Keratinocyte (primary cell): ENCODE measurements at regions not wholly inside any gene's neighbourhood (a gene's known extent, or its start where the extent isn't known, plus 50 kb on each side); places are given as distances from the start of the nearest gene placed in this dataset.

Experiments
- DNase-seq: peaks from one replicate; pipeline ENCODE4 v3.0.0-alpha.2; 2011; ENCODE audit warnings: low read depth, missing footprints, low spot score
- FAIRE-seq: peaks from 2 replicates; lab custom pipeline; 2011; peaks lifted over from hg19 to GRCh38; lab: Jason Lieb, UNC
- H2AFZ ChIP-seq: 2 replicates; pipeline ENCODE4 v1.6.0; 2012; ENCODE audit warnings: low read length, control low read depth, inconsistent platforms; ENCODE audit not compliant: control insufficient read depth
- H3K27ac ChIP-seq: 2 replicates; pipeline ENCODE4 v1.5.1; 2011; ENCODE audit warnings: low read length; ENCODE audit not compliant: control insufficient read depth, insufficient read depth
- H3K27me3 ChIP-seq: 3 replicates; pipeline ENCODE4 v1.6.0; 2011; ENCODE audit warnings: low read length; ENCODE audit not compliant: control insufficient read depth, insufficient read depth; ENCODE audit errors: extremely low read depth
- H3K36me3 ChIP-seq, 2 experiments: 2 replicates in 1 of 2; 3 replicates in 1 of 2; pipeline ENCODE4 v1.5.1; 2011; ENCODE audit warnings: low read length in 2 of 2, mild to moderate bottlenecking in 1 of 2; ENCODE audit not compliant: control insufficient read depth in 2 of 2, insufficient read depth in 2 of 2; ENCODE audit errors: extremely low read depth in 1 of 2
- H3K4me1 ChIP-seq: 3 replicates; pipeline ENCODE4 v1.5.1; 2011; ENCODE audit warnings: low read length; ENCODE audit not compliant: control insufficient read depth, insufficient read depth; ENCODE audit errors: extremely low read depth
- H3K4me2 ChIP-seq: 3 replicates; pipeline ENCODE4 v1.6.0; 2011; ENCODE audit warnings: low read depth, low read length; ENCODE audit not compliant: control insufficient read depth, insufficient read depth; ENCODE audit errors: extremely low read depth
- H3K4me3 ChIP-seq, 3 experiments: fragments of 200-600 bp in 1 of 3; sonication (generic) in 1 of 3; 2 replicates in 2 of 3; 3 replicates in 1 of 3; pipeline ENCODE4 v1.5.1; 2011 to 2016; ENCODE audit warnings: low read length in 3 of 3, mild to moderate bottlenecking in 3 of 3, control low read depth in 2 of 3, inconsistent platforms in 1 of 3, low read depth in 1 of 3, mixed read lengths in 1 of 3, mixed run types in 1 of 3, moderate library complexity in 1 of 3; ENCODE audit not compliant: control insufficient read depth in 2 of 3, insufficient read depth in 2 of 3; ENCODE audit errors: extremely low read depth in 1 of 3
- H3K79me2 ChIP-seq: 2 replicates; pipeline ENCODE4 v1.6.0; 2012; ENCODE audit warnings: low read length; ENCODE audit not compliant: control insufficient read depth, insufficient read depth
- H3K9ac ChIP-seq: 3 replicates; pipeline ENCODE4 v1.6.0; 2011; ENCODE audit warnings: low read length; ENCODE audit not compliant: control insufficient read depth, insufficient read depth; ENCODE audit errors: extremely low read depth
- H3K9me1 ChIP-seq: 3 replicates; pipeline ENCODE4 v1.6.0; 2011; ENCODE audit warnings: low read length; ENCODE audit not compliant: control insufficient read depth, insufficient read depth; ENCODE audit errors: extremely low read depth
- H3K9me3 ChIP-seq: 2 replicates; pipeline ENCODE4 v1.5.1; 2012; ENCODE audit warnings: low read depth, low read length; ENCODE audit not compliant: control insufficient read depth
- H4K20me1 ChIP-seq: 3 replicates; pipeline ENCODE4 v1.6.0; 2011; ENCODE audit warnings: low read length; ENCODE audit not compliant: control insufficient read depth, insufficient read depth; ENCODE audit errors: extremely low read depth
- EZH2 ChIP-seq: IDR thresholded peaks from one replicate; pipeline ENCODE4 v1.6.1; 2012; ENCODE audit warnings: inconsistent platforms, mild to moderate bottlenecking, low read length, moderate library complexity
- dilution Hi-C: fragments of 300-500 bp; cut with MboI; formaldehyde crosslinking; loops from one replicate; pipeline ENCODE4 v1.7.0; 2020; ENCODE audit warnings: low sequenced_read_pairs; ENCODE audit not compliant: extremely low pct_ligation_motif_present
- TF ChIP-seq, protein P1 (sequence below), 3 experiments: IDR thresholded peaks in 1 of 3; conservative IDR thresholded peaks in 1 of 3; optimal IDR thresholded peaks in 1 of 3; 2 replicates in 2 of 3; 3 replicates in 1 of 3; pipeline versions ENCODE3 to v1.5.1; 2011; ENCODE audit warnings: low read length in 3 of 3, mild to moderate bottlenecking in 3 of 3, moderate library complexity in 2 of 3, control low read depth in 1 of 3, inconsistent platforms in 1 of 3; ENCODE audit not compliant: insufficient read depth in 2 of 3; ENCODE audit errors: extremely low read depth in 1 of 3

DNA sequence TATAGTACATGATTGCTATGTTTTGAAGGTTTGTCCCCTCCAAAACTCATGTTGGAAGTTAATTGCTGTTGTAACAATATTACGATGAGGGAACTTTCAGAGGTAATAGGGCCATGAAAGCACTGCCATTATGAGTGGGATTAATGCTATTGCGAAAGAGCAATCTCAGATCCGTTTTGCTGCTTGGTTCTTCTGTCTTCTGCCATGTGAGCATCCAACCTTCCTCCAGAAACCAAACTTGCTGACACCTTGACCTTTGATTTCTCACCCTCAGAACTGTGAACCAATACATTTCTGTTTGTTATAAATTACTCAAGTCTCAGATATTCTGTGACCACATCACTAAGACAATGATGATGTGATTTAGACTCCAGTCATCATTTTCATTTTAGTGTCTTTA, 2590.9 kb downstream of the PCDH9 start:
- H4K20me1 ChIP-seq, result no peaks in the 10 kb centered on the region
- no peaks in the 10 kb centered on the region for H3K36me3 ChIP-seq
- dilution Hi-C loops, result no loop called here
- DNase-seq, result no peak
- H3K9me1 ChIP-seq, result no peaks in the 10 kb centered on the region
- no peaks in the 10 kb centered on the region for H3K9me3 ChIP-seq
- H3K4me1 ChIP-seq, result no peaks in the 10 kb centered on the region
- no peak for FAIRE-seq
- H3K27me3 ChIP-seq, result no peaks in the 10 kb centered on the region
- H2AFZ ChIP-seq, result no peak overlapping the region
- no peak overlapping the region for H3K27ac ChIP-seq
- TF ChIP-seq, protein P1, sequence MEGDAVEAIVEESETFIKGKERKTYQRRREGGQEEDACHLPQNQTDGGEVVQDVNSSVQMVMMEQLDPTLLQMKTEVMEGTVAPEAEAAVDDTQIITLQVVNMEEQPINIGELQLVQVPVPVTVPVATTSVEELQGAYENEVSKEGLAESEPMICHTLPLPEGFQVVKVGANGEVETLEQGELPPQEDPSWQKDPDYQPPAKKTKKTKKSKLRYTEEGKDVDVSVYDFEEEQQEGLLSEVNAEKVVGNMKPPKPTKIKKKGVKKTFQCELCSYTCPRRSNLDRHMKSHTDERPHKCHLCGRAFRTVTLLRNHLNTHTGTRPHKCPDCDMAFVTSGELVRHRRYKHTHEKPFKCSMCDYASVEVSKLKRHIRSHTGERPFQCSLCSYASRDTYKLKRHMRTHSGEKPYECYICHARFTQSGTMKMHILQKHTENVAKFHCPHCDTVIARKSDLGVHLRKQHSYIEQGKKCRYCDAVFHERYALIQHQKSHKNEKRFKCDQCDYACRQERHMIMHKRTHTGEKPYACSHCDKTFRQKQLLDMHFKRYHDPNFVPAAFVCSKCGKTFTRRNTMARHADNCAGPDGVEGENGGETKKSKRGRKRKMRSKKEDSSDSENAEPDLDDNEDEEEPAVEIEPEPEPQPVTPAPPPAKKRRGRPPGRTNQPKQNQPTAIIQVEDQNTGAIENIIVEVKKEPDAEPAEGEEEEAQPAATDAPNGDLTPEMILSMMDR (optimal IDR thresholded peaks at IDR 0.05 in 1 of 3, IDR thresholded peaks at IDR 0.05 in 1 of 3, conservative IDR thresholded peaks at IDR 0.05 in 1 of 3; ENCODE audit: extremely low read depth in 1 of 3, insufficient read depth in 2 of 3, low read length in 3 of 3), result no peak
- TF ChIP-seq EZH2, result no peak
- no peak overlapping the region for H3K9ac ChIP-seq
- no peak overlapping the region for H3K4me3 ChIP-seq
- no peak overlapping the region for H3K4me2 ChIP-seq
- H3K79me2 ChIP-seq, result no peaks in the 10 kb centered on the region

DNA sequence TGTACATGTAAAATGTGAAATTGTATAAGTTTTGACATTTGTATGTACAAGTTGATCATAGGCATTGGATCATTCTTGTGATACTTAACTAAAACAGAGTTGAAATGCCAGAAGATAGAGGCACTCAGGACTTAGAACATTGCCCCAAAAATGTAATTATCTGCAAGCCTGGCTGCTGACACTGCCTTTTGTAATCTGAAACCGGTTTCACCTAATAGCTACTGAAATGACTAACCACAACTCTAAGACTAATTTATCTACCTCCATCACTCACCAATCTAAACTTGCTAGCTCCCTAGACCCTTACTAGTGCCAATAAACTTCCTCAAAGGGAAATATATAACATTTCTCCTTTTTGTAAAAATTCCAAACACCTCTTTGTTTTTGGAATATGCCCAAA, 2596.2 kb downstream of the PCDH9 start:
- no peak overlapping the region for H3K4me2 ChIP-seq
- H3K27ac ChIP-seq, result no peak overlapping the region
- dilution Hi-C loops, result no loop called here
- no peaks in the 10 kb centered on the region for H3K9me1 ChIP-seq
- H3K36me3 ChIP-seq, result no peaks in the 10 kb centered on the region
- no peaks in the 10 kb centered on the region for H3K4me1 ChIP-seq
- H4K20me1 ChIP-seq, result no peaks in the 10 kb centered on the region
- TF ChIP-seq EZH2, result no peak
- TF ChIP-seq, protein P1 (optimal IDR thresholded peaks at IDR 0.05 in 1 of 3, IDR thresholded peaks at IDR 0.05 in 1 of 3, conservative IDR thresholded peaks at IDR 0.05 in 1 of 3; ENCODE audit: extremely low read depth in 1 of 3, insufficient read depth in 2 of 3, low read length in 3 of 3), result no peak
- no peaks in the 10 kb centered on the region for H3K27me3 ChIP-seq
- no peaks in the 10 kb centered on the region for H3K9me3 ChIP-seq
- no peak overlapping the region for H2AFZ ChIP-seq
- FAIRE-seq (no peak), DNase-seq (no peak)
- no peak overlapping the region for H3K4me3 ChIP-seq
- no peak overlapping the region for H3K9ac ChIP-seq
- no peaks in the 10 kb centered on the region for H3K79me2 ChIP-seq
